ENCODE measurements at regions not wholly inside any gene's neighbourhood (a gene's known extent, or its start where the extent isn't known, plus 50 kb on each side); places are given as distances from the start of the nearest gene placed in this dataset.

- DNase-seq (ENCODE audit: low read depth, low spot score): no peak
These were observed 322.2 kb downstream of the GPAT3 start for GRCh38 chr4:83858131-83858530.

GRCh38 chr4:83855044-83855443 lies 319.1 kb downstream of the GPAT3 start:
- DNase-seq (ENCODE audit: low read depth, low spot score): peak; percentile 62

GRCh38 chr4:83852085-83852451 lies 316.2 kb downstream of the GPAT3 start:
- no peak for DNase-seq (ENCODE audit: low read depth, low spot score)

GRCh38 chr4:83851261-83852084 lies 315.6 kb downstream of the GPAT3 start:
- peak; percentile 91 for DNase-seq (ENCODE audit: low read depth, low spot score)

- DNase-seq (ENCODE audit: low read depth, low spot score): no peak
These were observed 314.5 kb downstream of the GPAT3 start for GRCh38 chr4:83850435-83850834.

- no peak for DNase-seq (ENCODE audit: low read depth, low spot score)
These were observed 310.4 kb downstream of the GPAT3 start for GRCh38 chr4:83846193-83846830.

- DNase-seq (ENCODE audit: low read depth, low spot score): no peak
These were observed 303.7 kb downstream of the GPAT3 start for GRCh38 chr4:83839615-83840014.

- no peak for DNase-seq (ENCODE audit: low read depth, low spot score)
These were observed 301.9 kb downstream of the GPAT3 start for GRCh38 chr4:83837614-83838308.

- DNase-seq (ENCODE audit: low read depth, low spot score): no peak
These were observed 298.0 kb downstream of the GPAT3 start for GRCh38 chr4:83833920-83834319.

GRCh38 chr4:83832110-83832825 lies 296.4 kb downstream of the GPAT3 start:
- no peak for DNase-seq (ENCODE audit: low read depth, low spot score)

- DNase-seq (ENCODE audit: low read depth, low spot score): no peak
These were observed 295.7 kb downstream of the GPAT3 start for GRCh38 chr4:83831588-83831987.

- DNase-seq (ENCODE audit: low read depth, low spot score): no peak
These were observed 294.4 kb downstream of the GPAT3 start for GRCh38 chr4:83830138-83830888.

GRCh38 chr4:83828601-83829000 lies 292.7 kb downstream of the GPAT3 start:
- peak; percentile 2 for DNase-seq (ENCODE audit: low read depth, low spot score)

GRCh38 chr4:83821493-83821892 lies 285.6 kb downstream of the GPAT3 start:
- no peak for DNase-seq (ENCODE audit: low read depth, low spot score)

GRCh38 chr4:83819582-83819981 lies 283.7 kb downstream of the GPAT3 start:
- DNase-seq (ENCODE audit: low read depth, low spot score): no peak

- DNase-seq (ENCODE audit: low read depth, low spot score): no peak
These were observed 274.5 kb downstream of the GPAT3 start for GRCh38 chr4:83810428-83810827.

- DNase-seq (ENCODE audit: low read depth, low spot score): no peak
These were observed 273.7 kb downstream of the GPAT3 start for GRCh38 chr4:83809581-83809980.

- no peak for DNase-seq (ENCODE audit: low read depth, low spot score)
These were observed 257.6 kb downstream of the GPAT3 start for GRCh38 chr4:83793481-83793880.

GRCh38 chr4:83785891-83786290 lies 250.0 kb downstream of the GPAT3 start:
- DNase-seq (ENCODE audit: low read depth, low spot score): no peak

GRCh38 chr4:83783215-83783614 lies 247.3 kb downstream of the GPAT3 start:
- DNase-seq (ENCODE audit: low read depth, low spot score): no peak

- no peak for DNase-seq (ENCODE audit: low read depth, low spot score)
These were observed 246.7 kb downstream of the GPAT3 start for GRCh38 chr4:83782591-83782990.

All from smooth muscle cell of the brain vasculature (primary cell).